Iris pigment epithelial cell (primary cell): ENCODE measurements at regions not wholly inside any gene's neighbourhood (a gene's known extent, or its start where the extent isn't known, plus 50 kb on each side); places are given as distances from the start of the nearest gene placed in this dataset.

Source experiments
- DNase-seq: peaks from one replicate; pipeline ENCODE4 v3.0.0-alpha.2; 2011; ENCODE audit warnings: low read depth

DNA sequence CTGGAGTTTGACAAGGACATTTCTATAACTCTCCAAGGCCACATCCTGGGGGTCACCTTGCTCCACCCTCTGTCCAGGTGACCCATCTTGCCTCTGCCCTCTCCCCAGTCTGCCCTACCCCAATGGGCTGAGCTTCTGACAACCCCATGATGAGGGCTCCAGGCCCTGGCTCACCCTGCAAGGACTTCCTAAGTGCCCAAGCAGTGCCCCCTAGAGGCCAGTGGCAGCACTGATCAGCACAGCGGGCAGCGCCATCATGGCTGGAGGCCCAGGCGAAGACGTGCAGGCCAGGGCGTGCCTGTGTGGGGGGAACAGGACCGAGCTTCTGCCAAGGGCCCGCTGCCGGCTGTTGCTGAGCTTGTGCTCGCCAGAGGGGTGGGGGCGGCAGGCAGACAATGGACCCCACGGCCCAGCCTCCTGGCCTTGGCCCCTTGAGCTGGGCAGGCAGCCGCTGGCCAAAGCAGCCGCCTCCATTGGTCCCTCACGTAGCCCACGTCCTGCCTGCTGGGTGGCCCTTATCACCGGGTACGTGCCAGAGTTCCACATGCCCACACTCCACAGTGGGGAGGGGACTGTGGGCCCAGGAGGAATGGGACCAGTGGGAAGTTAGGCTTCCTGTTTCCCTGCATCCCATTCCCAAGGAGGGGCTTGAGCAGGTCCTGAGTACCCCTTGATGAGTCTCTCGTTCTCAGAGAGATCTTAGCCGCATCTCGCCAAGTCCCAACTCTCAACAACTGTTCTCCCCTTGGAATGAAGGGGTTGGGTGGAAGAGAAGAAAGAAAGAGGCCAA lies 64.3 kb downstream of the MRPL14 start:
- no peak for DNase-seq

- DNase-seq: no peak
Observed at GRCh38 chr6:44062105-44062770, 65.0 kb downstream of the MRPL14 start.

DNA sequence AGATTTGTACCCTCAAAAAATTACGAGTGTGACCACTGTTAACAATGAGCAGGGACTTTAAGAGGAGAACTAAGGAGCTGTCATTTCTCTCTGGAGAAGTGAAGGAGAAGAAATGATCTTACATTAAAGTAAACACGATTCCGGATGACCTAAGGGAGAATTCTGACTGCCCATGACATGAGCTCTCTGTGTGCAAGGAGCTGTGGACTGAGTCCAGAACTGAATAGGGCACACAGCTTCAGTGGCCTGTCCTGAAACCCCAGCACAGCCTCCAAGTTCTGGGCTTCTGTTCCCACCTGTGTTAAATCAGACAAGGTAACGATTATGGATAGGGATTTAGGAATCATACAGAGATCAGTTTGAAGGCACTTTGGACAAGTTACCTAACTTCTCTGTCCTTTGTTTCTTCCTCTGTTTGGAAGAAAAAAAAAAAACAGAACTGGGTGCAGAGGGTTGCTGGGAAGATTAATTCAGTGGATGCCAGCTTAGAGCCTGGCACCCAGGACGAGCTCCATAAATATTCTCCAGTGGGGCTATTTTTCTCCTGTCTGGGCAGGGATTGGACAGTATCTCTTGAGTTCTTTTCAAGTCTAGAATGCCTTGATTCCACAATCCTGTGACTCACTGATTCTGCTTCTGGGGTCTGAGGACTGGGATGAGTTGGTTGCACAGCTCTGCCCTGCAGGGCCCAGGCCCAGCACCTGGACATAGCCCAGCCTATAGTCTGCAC lies 65.7 kb downstream of the MRPL14 start:
- peak; percentile 78 for DNase-seq

GRCh38 chr6:44060612-44061374 lies 66.5 kb downstream of the MRPL14 start:
- DNase-seq: no peak

DNA sequence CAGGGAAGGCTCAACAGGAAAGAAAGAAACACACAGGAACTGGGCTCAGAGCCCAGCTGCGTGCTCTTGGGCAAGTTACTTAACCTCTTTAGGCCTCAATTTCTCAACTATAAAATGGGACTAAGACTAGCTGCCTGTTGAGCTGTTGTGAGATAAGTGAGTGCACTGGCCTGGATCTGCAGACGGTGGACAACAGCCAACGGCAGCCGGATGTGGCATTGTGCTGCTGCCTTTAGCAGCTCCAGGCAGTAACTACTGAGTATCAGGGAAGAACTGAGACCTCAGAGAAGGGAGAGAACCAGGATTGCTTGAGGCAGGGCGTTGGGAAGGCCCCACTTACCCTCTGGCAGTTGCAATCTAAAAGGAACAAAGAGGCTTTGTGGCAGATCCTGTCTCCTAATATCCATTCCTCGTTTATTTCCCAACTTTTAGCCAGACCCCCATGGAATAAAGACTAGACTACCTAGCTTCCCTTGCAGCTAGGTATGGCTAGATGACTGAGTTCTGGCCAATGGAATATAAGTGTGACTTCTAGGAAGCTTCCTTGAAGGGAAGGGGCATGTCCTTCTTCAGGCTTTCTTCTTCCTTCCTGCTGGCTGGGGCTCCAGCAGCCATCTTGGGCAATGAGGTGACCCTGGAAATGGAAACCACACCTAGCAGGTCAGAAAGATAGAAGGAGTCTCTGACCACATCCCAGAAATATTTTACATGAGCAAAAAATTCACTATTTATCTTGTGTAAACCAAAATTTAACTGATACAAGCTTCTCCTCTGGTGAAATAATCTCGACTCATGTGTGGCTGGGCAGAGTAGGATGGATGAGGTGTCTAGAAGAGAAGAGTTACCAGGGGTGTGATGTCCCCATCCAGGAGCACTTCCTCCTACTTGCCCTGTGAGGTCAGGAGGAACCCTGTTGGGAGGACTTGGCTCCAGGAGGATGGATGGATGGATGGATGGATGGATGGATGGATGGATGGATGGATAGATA lies 67.6 kb downstream of the MRPL14 start:
- peak; percentile 92 for DNase-seq

- DNase-seq: peak; percentile 100
Observed at GRCh38 chr6:44058617-44059358, 68.5 kb downstream of the MRPL14 start.

- no peak for DNase-seq
Observed at GRCh38 chr6:44057931-44058616, 69.2 kb downstream of the MRPL14 start.

DNA sequence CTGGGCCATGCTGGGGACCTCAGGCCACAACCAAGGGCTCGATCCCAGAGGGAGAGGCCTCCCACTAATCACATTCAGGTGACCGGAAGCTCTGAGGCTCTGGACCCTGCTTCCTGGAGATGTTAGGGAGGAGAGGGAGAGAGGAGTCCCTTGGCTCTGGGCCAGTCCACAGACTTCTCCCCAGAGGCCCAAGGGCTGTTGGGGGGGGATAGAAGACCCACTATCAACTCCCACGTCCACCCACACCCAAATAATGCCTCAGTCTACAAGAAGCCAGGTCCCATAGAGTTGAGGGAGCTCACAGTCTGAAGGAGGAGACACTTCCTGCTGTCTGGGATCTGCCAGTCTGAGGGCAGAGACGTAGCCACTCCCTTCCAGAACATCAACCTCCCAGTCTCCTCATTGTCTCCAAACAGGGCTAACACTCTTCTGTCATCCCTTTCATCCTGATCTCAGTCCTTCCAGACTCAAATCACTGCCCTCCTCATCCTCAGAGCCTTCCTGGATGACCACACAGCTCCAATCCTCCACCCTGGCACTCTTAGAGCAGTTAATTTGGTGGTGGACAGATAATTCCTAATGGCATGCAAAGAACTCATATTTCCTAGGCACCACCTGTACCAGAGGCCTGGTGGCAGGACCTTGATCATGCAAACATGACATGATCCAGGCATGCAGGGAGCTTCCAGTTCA lies 69.9 kb downstream of the MRPL14 start:
- no peak for DNase-seq

- peak; percentile 66 for DNase-seq
Observed at GRCh38 chr6:44056392-44057237, 70.6 kb downstream of the MRPL14 start.

DNA sequence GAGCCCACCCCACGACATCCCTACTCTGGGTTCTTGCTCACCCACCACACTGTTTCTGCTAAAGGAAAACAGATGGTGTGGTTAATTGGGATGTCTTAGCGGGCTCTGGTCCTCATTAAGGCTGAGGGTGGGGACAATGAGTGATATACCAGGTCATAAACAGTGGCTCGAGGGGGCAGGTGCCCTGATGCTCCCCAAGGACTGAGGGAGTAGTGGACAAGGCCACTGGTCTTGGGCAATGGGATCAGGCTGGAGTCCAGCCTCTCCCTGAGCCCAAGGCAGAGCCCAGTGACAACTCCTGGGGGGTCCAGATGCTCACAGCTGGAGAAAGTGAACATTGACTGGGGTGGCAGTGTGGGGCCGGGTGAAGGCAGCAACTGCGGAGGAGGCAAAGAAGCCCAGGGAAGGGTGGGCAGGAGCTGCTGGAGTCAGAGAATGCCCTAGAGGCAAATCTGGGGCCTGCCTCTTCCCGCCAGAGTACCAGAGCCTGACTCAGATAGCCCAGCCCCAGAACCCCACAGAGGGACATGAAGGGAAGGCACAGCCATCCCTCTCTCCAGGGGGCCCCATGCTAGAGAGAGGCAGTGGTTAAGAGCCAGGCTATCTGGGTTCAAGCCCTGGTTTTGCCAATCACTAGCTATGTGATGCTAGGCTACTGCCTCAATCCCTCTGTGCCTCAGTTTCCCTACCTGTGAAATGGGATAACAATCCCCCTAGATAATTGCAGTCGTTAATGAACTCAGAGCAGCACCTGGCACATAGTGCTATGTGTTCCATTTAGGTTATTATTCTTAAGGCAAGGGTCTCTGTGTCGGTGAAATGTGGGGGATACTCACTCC lies 72.3 kb downstream of the MRPL14 start:
- no peak for DNase-seq

GRCh38 chr6:44053760-44054556 lies 73.3 kb downstream of the MRPL14 start:
- no peak for DNase-seq

- no peak for DNase-seq
Observed at GRCh38 chr6:44053106-44053756, 74.0 kb downstream of the MRPL14 start.

- DNase-seq: peak; percentile 81
Observed at GRCh38 chr6:44052419-44053023, 74.7 kb downstream of the MRPL14 start.

GRCh38 chr6:44051515-44051914 lies 75.7 kb downstream of the MRPL14 start:
- DNase-seq: peak; percentile 83

DNA sequence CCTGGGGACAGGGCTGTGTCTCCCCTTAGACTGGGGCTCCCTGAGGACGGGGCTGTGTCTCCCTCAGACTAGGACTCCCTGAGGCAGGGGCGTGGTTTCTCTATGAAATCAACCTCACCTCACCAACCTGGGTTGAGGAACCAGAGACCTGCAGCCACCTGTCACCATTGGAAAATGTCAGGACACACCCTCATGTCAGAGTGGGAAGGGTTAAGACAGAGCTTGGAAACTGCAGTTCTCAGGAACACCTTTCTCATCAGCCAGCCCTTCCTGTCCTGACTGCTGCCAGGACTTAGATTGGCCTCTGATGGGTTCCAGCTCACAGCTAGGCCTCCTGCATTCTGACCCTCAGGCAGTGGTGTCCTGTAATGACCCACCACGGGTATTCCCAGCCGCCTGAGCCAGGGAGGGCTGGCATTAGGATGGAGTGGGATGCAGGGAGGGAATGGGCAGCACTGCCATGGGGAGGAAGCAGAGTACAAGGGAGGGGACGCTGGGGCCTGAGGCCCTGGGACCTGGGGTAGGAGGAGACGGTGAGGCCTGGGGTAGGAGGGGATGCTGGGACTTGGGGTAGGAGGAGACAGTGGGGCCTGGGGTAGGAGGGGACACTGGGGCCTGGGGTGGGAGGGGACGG lies 76.3 kb downstream of the MRPL14 start:
- DNase-seq: no peak
